ENCODE measurements at regions not wholly inside any gene's neighbourhood (a gene's known extent, or its start where the extent isn't known, plus 50 kb on each side); places are given as distances from the start of the nearest gene placed in this dataset.

DNA sequence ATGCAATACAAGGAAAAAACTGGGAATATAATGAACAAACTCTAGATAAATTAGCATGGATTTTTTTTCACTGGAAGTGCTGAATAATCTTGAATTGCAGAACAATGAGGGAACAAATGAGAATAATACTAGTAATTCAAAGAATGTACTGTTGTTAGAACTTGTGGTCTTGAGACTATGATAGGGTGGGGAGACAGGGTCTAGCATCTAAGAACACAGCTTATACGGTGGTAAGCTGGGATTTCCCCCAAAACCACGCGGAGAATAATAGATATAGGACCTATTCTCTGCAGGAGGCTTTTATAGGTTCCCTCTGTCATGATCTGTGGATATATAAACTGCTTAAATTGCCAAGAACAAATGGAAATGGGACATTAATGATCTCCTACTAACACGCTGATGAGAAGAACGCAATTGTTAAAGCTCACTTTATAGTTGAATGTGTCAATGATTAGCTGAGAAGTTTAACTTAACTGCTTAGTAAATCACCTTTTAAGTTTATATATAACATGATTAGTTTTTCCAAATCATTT is 692.3 kb downstream of the ZPLD1 start:
- TF ChIP-seq, protein P1, sequence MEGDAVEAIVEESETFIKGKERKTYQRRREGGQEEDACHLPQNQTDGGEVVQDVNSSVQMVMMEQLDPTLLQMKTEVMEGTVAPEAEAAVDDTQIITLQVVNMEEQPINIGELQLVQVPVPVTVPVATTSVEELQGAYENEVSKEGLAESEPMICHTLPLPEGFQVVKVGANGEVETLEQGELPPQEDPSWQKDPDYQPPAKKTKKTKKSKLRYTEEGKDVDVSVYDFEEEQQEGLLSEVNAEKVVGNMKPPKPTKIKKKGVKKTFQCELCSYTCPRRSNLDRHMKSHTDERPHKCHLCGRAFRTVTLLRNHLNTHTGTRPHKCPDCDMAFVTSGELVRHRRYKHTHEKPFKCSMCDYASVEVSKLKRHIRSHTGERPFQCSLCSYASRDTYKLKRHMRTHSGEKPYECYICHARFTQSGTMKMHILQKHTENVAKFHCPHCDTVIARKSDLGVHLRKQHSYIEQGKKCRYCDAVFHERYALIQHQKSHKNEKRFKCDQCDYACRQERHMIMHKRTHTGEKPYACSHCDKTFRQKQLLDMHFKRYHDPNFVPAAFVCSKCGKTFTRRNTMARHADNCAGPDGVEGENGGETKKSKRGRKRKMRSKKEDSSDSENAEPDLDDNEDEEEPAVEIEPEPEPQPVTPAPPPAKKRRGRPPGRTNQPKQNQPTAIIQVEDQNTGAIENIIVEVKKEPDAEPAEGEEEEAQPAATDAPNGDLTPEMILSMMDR (conservative IDR thresholded peaks at IDR 0.05; ENCODE audit: low read depth), result no peak
- CTCF ChIA-PET, result interaction anchor here (0.6 kb wide), 1 partner anchor 424 kb away, joined by 3 read pairs; no protein-coding TSS in a partner anchor
- H3K27ac ChIP-seq, result no peak overlapping the region
- POLR2A ChIA-PET (ENCODE audit: low non-redundant PET), result no interaction called here
- no peak for DNase-seq (ENCODE audit: low spot score)

DNA sequence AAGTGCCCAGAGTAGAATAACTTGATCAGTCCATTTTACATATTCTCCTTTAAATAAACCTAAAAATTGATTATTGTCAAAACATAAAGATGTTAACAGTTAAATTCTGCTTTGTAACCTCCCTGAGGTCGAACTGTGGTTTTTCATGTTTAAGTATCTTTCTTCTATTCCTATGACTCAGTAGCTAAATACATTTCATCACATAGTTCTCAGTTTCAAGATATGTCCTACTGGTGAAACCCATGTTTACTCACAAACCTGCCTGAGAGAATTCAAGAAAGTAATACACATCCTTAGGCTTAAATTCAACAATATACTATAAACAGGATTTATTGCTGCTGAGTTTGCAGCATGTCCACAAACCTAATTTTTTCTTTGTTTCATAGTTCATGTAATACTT is 692.9 kb downstream of the ZPLD1 start:
- no peak for DNase-seq (ENCODE audit: low spot score)
- ChIA-PET CTCF (no interaction called here), POLR2A (ENCODE audit: low non-redundant PET) (no interaction called here)
- no peak overlapping the region for H3K27ac ChIP-seq
- TF ChIP-seq, protein P1 (conservative IDR thresholded peaks at IDR 0.05; ENCODE audit: low read depth), result no peak

DNA sequence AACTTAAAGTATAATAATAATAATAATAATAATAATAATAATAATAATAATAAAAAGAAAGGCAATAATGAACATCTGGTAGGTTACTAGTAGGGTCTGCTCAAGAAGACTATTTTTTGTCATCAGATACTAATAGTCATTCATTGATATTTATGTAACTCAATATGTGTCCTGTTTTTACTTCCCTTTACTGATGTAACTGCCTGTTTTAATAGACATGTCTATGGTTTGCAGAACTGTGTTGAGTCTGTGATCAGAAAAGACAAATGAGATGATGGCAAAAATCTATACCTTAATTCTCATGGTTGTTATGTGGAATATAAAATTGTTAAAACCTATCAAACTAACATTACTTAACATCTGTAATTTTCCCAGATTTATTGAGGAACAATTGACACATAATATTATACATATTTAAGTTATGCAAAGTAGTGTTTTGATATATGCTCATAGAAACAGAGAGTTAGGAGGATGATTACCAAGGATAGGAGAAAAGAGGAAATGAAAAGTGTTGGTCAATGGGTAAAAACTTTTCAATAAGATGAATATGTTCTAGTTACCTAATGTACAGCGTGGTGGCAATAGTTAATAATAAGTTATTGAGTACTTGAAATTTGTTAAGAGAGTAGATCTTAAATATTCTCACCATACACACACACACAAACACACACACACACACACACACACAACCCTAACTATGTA is 699.4 kb downstream of the ZPLD1 start:
- TF ChIP-seq, protein P1 (conservative IDR thresholded peaks at IDR 0.05; ENCODE audit: low read depth), result no peak
- ChIA-PET CTCF (no interaction called here), POLR2A (ENCODE audit: low non-redundant PET) (no interaction called here)
- no peak for DNase-seq (ENCODE audit: low spot score)
- H3K27ac ChIP-seq, result no peak overlapping the region

DNA sequence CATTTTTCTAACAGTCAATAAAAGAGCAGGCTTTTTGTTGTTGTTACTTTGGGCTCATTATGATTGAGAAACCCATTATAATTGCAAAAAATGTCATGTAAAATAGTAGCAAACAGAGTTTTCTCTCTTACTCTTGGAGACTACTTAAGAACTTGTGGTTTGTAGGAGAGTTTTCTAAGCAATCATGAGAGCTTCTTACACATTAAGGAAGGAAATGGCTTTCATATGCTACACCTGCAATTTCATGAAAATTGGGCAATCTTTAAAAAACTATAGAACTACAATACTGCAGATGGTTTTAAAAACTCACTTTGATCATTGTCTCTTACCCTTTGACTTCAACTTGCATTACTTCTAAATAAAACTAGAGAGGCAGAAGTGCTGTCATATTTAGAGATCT is 701.8 kb downstream of the ZPLD1 start:
- CTCF ChIA-PET, result interaction anchor here (0.6 kb wide), 1 partner anchor 52 kb away, joined by 3 read pairs; no protein-coding TSS in a partner anchor
- POLR2A ChIA-PET (ENCODE audit: low non-redundant PET), result no interaction called here
- no peak overlapping the region for H3K27ac ChIP-seq
- DNase-seq (ENCODE audit: low spot score), result no peak
- TF ChIP-seq, protein P1 (conservative IDR thresholded peaks at IDR 0.05; ENCODE audit: low read depth), result no peak

DNA sequence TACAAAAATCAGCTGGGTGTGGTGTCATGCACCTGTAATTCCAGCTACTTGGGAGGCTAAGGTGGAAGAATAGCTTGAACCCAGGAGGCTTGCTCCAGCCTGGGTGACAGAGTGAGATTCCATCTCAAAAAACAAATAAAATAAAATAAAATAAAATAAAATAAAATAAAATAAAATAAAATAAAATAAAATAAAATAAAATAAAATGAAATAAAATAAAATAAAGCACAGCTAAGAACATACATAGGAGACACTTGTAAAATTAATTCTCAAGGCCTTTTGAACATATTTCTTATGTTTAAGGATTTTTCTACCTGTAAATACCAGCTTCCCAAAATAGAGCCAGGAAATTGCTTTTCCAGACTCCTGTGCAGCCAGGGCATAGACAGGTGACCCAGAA is 703.0 kb downstream of the ZPLD1 start:
- ChIA-PET CTCF (no interaction called here), POLR2A (ENCODE audit: low non-redundant PET) (no interaction called here)
- H3K27ac ChIP-seq, result no peak overlapping the region
- no peak for DNase-seq (ENCODE audit: low spot score)
- TF ChIP-seq, protein P1 (conservative IDR thresholded peaks at IDR 0.05; ENCODE audit: low read depth), result no peak

DNA sequence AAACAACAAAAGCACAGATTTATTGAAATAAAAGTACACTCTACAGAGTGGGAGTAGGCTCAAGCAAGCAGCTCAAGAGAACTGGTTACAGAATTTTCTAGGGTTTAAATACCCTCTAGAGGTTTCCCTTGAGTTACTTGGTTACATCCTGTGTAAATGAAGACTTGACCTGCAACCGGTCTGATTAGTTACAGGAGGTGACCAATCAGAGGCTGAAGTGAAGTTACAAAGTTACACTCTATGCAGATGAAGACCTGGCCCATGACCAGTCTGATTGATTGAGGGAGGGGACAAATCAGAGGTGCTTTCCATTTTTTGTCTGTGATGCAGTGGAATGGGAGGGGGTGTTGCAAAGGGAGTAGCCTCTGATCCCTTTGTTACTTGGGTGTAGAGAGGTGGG is 723.4 kb downstream of the ZPLD1 start:
- CTCF ChIA-PET, result no interaction called here
- POLR2A ChIA-PET (ENCODE audit: low non-redundant PET), result no interaction called here

More for the DNA sequence above, 723.4 kb downstream of the ZPLD1 start:
- H3K27ac ChIP-seq, result no peak overlapping the region
- no peak for DNase-seq (ENCODE audit: low spot score)
- TF ChIP-seq, protein P1 (conservative IDR thresholded peaks at IDR 0.05; ENCODE audit: low read depth), result no peak
